GM21529 (cell line): ENCODE measurements at regions not wholly inside any gene's neighbourhood (a gene's known extent, or its start where the extent isn't known, plus 50 kb on each side); places are given as distances from the start of the nearest gene placed in this dataset.
"Not testable (repeated sequence)": the region's sequence is repeated elsewhere in the genome, so short reads cannot be mapped to it uniquely, and the experiment has no call there.

Source experiments
- ATAC-seq: cut with Tn5 transposase; IDR thresholded peaks from one replicate; pipeline ENCODE4 v1.9.1; 2021; ENCODE audit not compliant: unreplicated experiment

- ATAC-seq, result no peak
Measured at GRCh38 chr11:92035488-92035887, 189.1 kb upstream of the FAT3 start.

GRCh38 chr11:92027136-92027535 is 197.5 kb upstream of the FAT3 start:
- not testable (repeated sequence) for ATAC-seq

GRCh38 chr11:92026664-92027063 is 198.0 kb upstream of the FAT3 start:
- no peak for ATAC-seq

- ATAC-seq, result no peak
Measured at GRCh38 chr11:92024788-92025187, 199.8 kb upstream of the FAT3 start.

GRCh38 chr11:92022499-92022898 is 202.1 kb upstream of the FAT3 start:
- ATAC-seq, result no peak

GRCh38 chr11:92018332-92018731 is 206.3 kb upstream of the FAT3 start:
- ATAC-seq, result no peak

GRCh38 chr11:92008249-92008648 is 216.4 kb upstream of the FAT3 start:
- no peak for ATAC-seq

GRCh38 chr11:92002568-92002967 is 222.1 kb upstream of the FAT3 start:
- no peak for ATAC-seq

- ATAC-seq, result no peak
Measured at GRCh38 chr11:91998481-91998880, 226.1 kb upstream of the FAT3 start.

- no peak for ATAC-seq
Measured at GRCh38 chr11:91997226-91997625, 227.4 kb upstream of the FAT3 start.

GRCh38 chr11:91996526-91996925 is 228.1 kb upstream of the FAT3 start:
- ATAC-seq, result no peak

- ATAC-seq, result not testable (repeated sequence)
Measured at GRCh38 chr11:91988443-91988842, 236.2 kb upstream of the FAT3 start.

- ATAC-seq, result no peak
Measured at GRCh38 chr11:91986218-91986617, 238.4 kb upstream of the FAT3 start.

- ATAC-seq, result no peak
Measured at GRCh38 chr11:91984033-91984584, 240.5 kb upstream of the FAT3 start.

GRCh38 chr11:91981995-91982394 is 242.6 kb upstream of the FAT3 start:
- no peak for ATAC-seq

GRCh38 chr11:91979775-91980174 is 244.8 kb upstream of the FAT3 start:
- ATAC-seq, result no peak

GRCh38 chr11:91978747-91979146 is 245.9 kb upstream of the FAT3 start:
- ATAC-seq, result no peak

- ATAC-seq, result no peak
Measured at GRCh38 chr11:91972665-91973266, 251.9 kb upstream of the FAT3 start.

GRCh38 chr11:91970624-91971023 is 254.0 kb upstream of the FAT3 start:
- ATAC-seq, result no peak

- ATAC-seq, result no peak
Measured at GRCh38 chr11:91969486-91969885, 255.1 kb upstream of the FAT3 start.

- ATAC-seq, result no peak
Measured at GRCh38 chr11:91967691-91968045, 256.9 kb upstream of the FAT3 start.

- no peak for ATAC-seq
Measured at GRCh38 chr11:91967026-91967690, 257.5 kb upstream of the FAT3 start.

GRCh38 chr11:91966368-91966767 is 258.2 kb upstream of the FAT3 start:
- ATAC-seq, result no peak
